Calu3 (cell line): ENCODE measurements at regions not wholly inside any gene's neighbourhood (a gene's known extent, or its start where the extent isn't known, plus 50 kb on each side); places are given as distances from the start of the nearest gene placed in this dataset.

ENCODE experiments used
- BruUV-seq: library from RNA; stranded (reverse); fragments of 400-500 nt; replicated peaks from 2 replicates; lab custom pipeline; 2021; lab: Mats Ljungman, UMichigan
- CTCF ChIA-PET: fragments of 300-600 bp; sonication (Branson Sonifier 250); formaldehyde crosslinking; loops from one replicate; lab custom pipeline; 2022; ENCODE audit warnings: antibody characterized with exemption; lab: Charles Lee
- DNase-seq: peaks from one replicate; pipeline ENCODE4 v3.0.0; 2022
- H3K27ac Mint-ChIP-seq: one replicate; pipeline ENCODE4 v1.8.0; 2022; ENCODE audit warnings: mixed read lengths; ENCODE audit not compliant: unreplicated experiment
- H3K27me3 Mint-ChIP-seq: one replicate; pipeline ENCODE4 v1.8.0; 2022; ENCODE audit warnings: mixed read lengths; ENCODE audit not compliant: unreplicated experiment
- H3K36me3 Mint-ChIP-seq: one replicate; pipeline ENCODE4 v1.8.0; 2022; ENCODE audit warnings: mild to moderate bottlenecking, moderate library complexity, mixed read lengths; ENCODE audit not compliant: insufficient read depth, unreplicated experiment
- H3K4me1 Mint-ChIP-seq: one replicate; pipeline ENCODE4 v1.8.0; 2022; ENCODE audit warnings: mild to moderate bottlenecking, low read depth, mixed read lengths; ENCODE audit not compliant: unreplicated experiment
- H3K4me3 Mint-ChIP-seq: one replicate; pipeline ENCODE4 v1.8.0; 2022; ENCODE audit warnings: mild to moderate bottlenecking, low read depth, moderate library complexity, mixed read lengths; ENCODE audit not compliant: unreplicated experiment
- H3K9me3 Mint-ChIP-seq: one replicate; pipeline ENCODE4 v1.8.0; 2022; ENCODE audit warnings: low read depth, mixed read lengths; ENCODE audit not compliant: unreplicated experiment
- CTCF ChIP-seq: fragments of 200-600 bp; IDR thresholded peaks from one replicate; pipeline ENCODE4 v1.8.0; 2022; ENCODE audit warnings: antibody characterized with exemption; ENCODE audit not compliant: unreplicated experiment
- intact Hi-C: fragments of 100-400 bp; cut with micrococcal nuclease; formaldehyde crosslinking; loops from one replicate; pipeline ENCODE4 v1.10.0; 2022; ENCODE audit not compliant: unreplicated experiment

DNA sequence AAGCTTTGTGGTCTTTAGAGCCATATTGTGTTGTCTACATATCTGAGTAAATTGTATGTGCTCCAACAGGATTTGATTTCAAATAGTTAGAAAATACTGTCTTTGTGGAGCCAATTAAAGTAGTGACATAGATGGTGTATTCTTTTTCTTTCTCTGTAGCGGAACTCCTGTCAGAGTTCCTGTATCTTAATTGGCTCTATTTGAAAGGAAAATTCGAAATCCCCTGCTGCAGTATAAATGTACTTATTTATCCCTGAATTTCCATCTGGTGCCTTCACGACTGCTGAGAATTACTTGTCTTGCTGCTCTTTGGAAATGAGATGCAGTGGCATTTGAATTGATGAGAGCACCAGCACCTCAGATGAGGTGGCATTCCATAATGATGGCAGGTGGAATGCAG, 546.7 kb upstream of the SGCD start:
- CTCF ChIA-PET = no interaction called here
- Mint-ChIP-seq H3K9me3 (peaks cover 13% of the 10 kb centered on the region), H3K4me1 (no peaks in the 10 kb centered on the region), H3K27ac (no peak overlapping the region), H3K36me3 (no peaks in the 10 kb centered on the region), H3K27me3 (no peaks in the 10 kb centered on the region), H3K4me3 (no peak overlapping the region)
- DNase-seq = no peak
- BruUV-seq = no TSS peak
- intact Hi-C loops = no loop called here
- TF ChIP-seq CTCF = no peak

DNA sequence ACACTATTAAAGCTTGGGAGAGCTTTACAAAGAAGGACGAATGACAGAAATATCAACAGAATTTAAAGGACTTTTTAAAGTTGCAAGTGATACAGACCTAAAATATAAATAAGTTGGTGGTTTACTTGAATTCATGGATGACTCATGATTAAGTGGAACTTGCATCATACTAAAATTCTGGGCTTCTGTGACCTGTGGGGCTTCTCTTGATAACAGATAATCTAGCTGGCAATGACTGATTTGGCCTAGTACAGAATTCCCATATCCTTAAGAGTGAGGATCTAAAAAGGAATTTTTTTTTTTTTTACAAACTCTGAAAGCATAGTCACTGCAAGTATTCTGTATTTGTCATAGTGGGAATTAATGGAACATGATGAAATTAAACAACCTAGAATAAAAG, 543.7 kb upstream of the SGCD start:
- no peak for TF ChIP-seq CTCF
- no peak for DNase-seq
- Mint-ChIP-seq H3K27me3 (no peaks in the 10 kb centered on the region), H3K36me3 (no peaks in the 10 kb centered on the region), H3K4me1 (no peaks in the 10 kb centered on the region), H3K4me3 (no peak overlapping the region), H3K27ac (no peak overlapping the region), H3K9me3 (peaks cover 9% of the 10 kb centered on the region)
- BruUV-seq = no TSS peak
- intact Hi-C loops = no loop called here
- CTCF ChIA-PET = no interaction called here

- Mint-ChIP-seq H3K27me3 (no peaks in the 10 kb centered on the region), H3K4me1 (no peaks in the 10 kb centered on the region), H3K4me3 (no peak overlapping the region), H3K36me3 (no peaks in the 10 kb centered on the region), H3K27ac (no peak overlapping the region), H3K9me3 (peaks cover 10% of the 10 kb centered on the region)
- CTCF ChIA-PET = no interaction called here
- no peak for TF ChIP-seq CTCF
- intact Hi-C loops = no loop called here
- no peak for DNase-seq
- no TSS peak for BruUV-seq
Measured at GRCh38 chr5:155783791-155784190, 543.2 kb upstream of the SGCD start.

DNA sequence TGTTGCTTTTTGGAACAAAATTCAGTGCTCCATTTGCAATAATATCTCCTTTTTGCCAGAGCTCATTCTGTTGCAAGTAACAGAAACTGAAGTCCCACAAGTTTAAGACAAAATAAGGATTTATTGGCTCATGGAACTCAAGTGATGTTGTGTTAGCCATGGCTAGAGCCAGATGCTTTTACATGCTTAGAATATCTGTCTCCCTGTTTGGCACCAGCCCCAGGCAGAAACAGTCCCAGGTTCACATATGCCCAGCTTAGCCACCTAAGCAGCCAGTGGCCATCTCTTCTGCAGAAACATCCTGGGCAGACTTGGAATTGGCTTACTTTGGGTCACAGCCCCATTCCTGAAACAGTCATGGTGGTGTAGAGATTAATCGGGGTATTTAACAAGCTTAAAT, 540.9 kb upstream of the SGCD start:
- CTCF ChIA-PET = no interaction called here
- Mint-ChIP-seq H3K27ac (no peak overlapping the region), H3K9me3 (peaks cover 10% of the 10 kb centered on the region), H3K4me1 (no peaks in the 10 kb centered on the region), H3K27me3 (no peaks in the 10 kb centered on the region), H3K4me3 (no peak overlapping the region), H3K36me3 (no peaks in the 10 kb centered on the region)
- no peak for TF ChIP-seq CTCF
- intact Hi-C loops = no loop called here
- no TSS peak for BruUV-seq
- DNase-seq = no peak

DNA sequence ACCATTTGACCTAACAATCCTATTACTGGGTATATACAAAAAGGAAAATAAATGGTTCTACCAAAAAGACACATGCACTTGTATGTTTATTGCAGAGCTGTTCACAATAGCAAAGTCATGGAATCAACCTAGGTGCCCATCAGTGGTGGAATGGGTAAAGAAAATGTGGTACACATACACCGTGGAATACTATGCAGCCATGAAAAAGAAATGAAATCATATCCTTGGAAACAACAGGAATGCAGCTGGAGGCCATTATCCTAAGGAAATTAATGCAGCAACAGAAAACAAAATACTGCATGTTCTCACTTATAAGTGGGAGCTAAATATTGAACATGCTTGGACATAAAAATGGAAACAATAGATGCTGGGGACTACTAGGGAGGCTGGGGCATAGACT, 534.1 kb upstream of the SGCD start:
- CTCF ChIA-PET = no interaction called here
- no peak overlapping the region for H3K4me3 Mint-ChIP-seq
- no peak for TF ChIP-seq CTCF
- no peaks in the 10 kb centered on the region for H3K4me1 Mint-ChIP-seq
- peaks cover 12% of the 10 kb centered on the region for H3K9me3 Mint-ChIP-seq
- no peak overlapping the region for H3K27ac Mint-ChIP-seq
- H3K27me3 Mint-ChIP-seq = no peaks in the 10 kb centered on the region
- intact Hi-C loops = no loop called here
- no peak for DNase-seq
- no peaks in the 10 kb centered on the region for H3K36me3 Mint-ChIP-seq
- BruUV-seq = no TSS peak
